DOHH2 (cell line): ENCODE measurements at regions not wholly inside any gene's neighbourhood (a gene's known extent, or its start where the extent isn't known, plus 50 kb on each side); places are given as distances from the start of the nearest gene placed in this dataset.

ENCODE experiments used
- H3F3A ChIP-seq: fragments of 200-600 bp; sonication (generic), shearing (Covaris generic); 2 replicates; pipeline ENCODE4 v1.6.0; 2016; ENCODE audit warnings: antibody characterized with exemption, mild to moderate bottlenecking; ENCODE audit not compliant: control insufficient read depth, insufficient read depth
- H3K27ac ChIP-seq: fragments of 200-600 bp; sonication (generic); 2 replicates; pipeline ENCODE4 v1.5.1; 2014; ENCODE audit warnings: low read depth, mild to moderate bottlenecking, low read length, moderate library complexity
- H3K27me3 ChIP-seq: fragments of 200-600 bp; sonication (generic); 2 replicates; pipeline ENCODE4 v1.6.1; 2014; ENCODE audit warnings: mild to moderate bottlenecking, low read length, mixed read lengths; ENCODE audit not compliant: control insufficient read depth
- H3K36me3 ChIP-seq: fragments of 200-600 bp; sonication (generic); 2 replicates; pipeline ENCODE4 v1.6.1; 2014; ENCODE audit warnings: mild to moderate bottlenecking, low read length, moderate library complexity, mixed read lengths; ENCODE audit not compliant: control insufficient read depth
- H3K4me1 ChIP-seq: fragments of 200-600 bp; sonication (generic); 2 replicates; pipeline ENCODE4 v1.6.1; 2014; ENCODE audit warnings: mild to moderate bottlenecking, low read length, mixed read lengths; ENCODE audit not compliant: control insufficient read depth
- H3K4me2 ChIP-seq: fragments of 200-600 bp; sonication (generic); 2 replicates; pipeline ENCODE4 v1.6.0; 2014; ENCODE audit warnings: mild to moderate bottlenecking, low read length, moderate library complexity
- H3K4me3 ChIP-seq: fragments of 200-600 bp; sonication (generic); 2 replicates; pipeline ENCODE4 v1.5.1; 2014; ENCODE audit warnings: mild to moderate bottlenecking, low read length, mixed read lengths
- H3K79me2 ChIP-seq: fragments of 200-600 bp; sonication (generic); 2 replicates; pipeline ENCODE4 v1.6.1; 2014; ENCODE audit warnings: mild to moderate bottlenecking, low read length, mixed read lengths; ENCODE audit not compliant: control insufficient read depth
- H3K9me2 ChIP-seq: fragments of 200-600 bp; sonication (generic); replicated peaks from 2 replicates; pipeline ENCODE4 v1.6.1; 2014; ENCODE audit warnings: mild to moderate bottlenecking, low read length, mixed read lengths; ENCODE audit not compliant: control insufficient read depth
- H3K9me3 ChIP-seq: fragments of 200-600 bp; sonication (generic); 2 replicates; pipeline ENCODE4 v1.6.1; 2014; ENCODE audit warnings: antibody characterized with exemption, low read length, mixed read lengths; ENCODE audit not compliant: control insufficient read depth, insufficient read depth
- H4K20me1 ChIP-seq: fragments of 200-600 bp; sonication (generic); 2 replicates; pipeline ENCODE4 v1.6.0; 2014; ENCODE audit warnings: low read depth, mild to moderate bottlenecking, antibody characterized with exemption, low read length, moderate library complexity; ENCODE audit not compliant: control insufficient read depth, insufficient read depth
- EZH2phosphoT487 ChIP-seq: fragments of 200-600 bp; sonication (generic); IDR thresholded peaks from 2 replicates; pipeline ENCODE4 v1.6.1; 2017; ENCODE audit warnings: borderline replicate concordance, mild to moderate bottlenecking, antibody characterized with exemption, low read length, moderate library complexity, mixed read lengths
- TF ChIP-seq, protein P1 (sequence below): fragments of 200-600 bp; sonication (generic); IDR thresholded peaks from one replicate; pipeline ENCODE4 v1.5.1; 2014; ENCODE audit warnings: antibody characterized with exemption, mild to moderate bottlenecking, low read depth, low read length; ENCODE audit not compliant: poor library complexity, severe bottlenecking

DNA sequence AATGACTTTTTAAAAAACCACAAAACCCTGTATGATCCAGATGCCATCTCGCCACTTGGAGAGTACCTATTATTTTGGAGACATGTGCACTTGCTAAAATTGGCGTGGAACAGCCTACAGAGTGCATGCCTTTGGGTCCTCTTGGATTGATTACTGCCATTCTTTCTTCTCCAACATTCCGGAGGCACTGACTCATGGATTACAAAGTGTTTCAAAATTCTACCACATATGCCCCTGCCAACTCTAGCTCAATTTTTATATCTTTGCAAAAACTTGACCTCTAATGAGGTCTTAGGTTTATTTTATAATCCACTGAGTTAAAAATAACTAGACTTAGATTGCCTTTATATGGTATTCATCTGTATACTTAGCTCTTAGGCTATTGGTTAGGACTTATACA is 55.8 kb upstream of the KIF5B start:
- Histone ChIP-seq H3K9me2 (no peaks in the 10 kb centered on the region), H3K27me3 (no peaks in the 10 kb centered on the region), H3K4me3 (no peak overlapping the region), H3K27ac (no peak overlapping the region), H3K4me2 (no peak overlapping the region), H3K4me1 (no peaks in the 10 kb centered on the region), H3K79me2 (no peaks in the 10 kb centered on the region), H4K20me1 (no peaks in the 10 kb centered on the region), H3F3A (no peaks in the 10 kb centered on the region), H3K9me3 (no peaks in the 10 kb centered on the region), H3K36me3 (no peaks in the 10 kb centered on the region)
- TF ChIP-seq EZH2phosphoT487: no peak
- TF ChIP-seq, protein P1, sequence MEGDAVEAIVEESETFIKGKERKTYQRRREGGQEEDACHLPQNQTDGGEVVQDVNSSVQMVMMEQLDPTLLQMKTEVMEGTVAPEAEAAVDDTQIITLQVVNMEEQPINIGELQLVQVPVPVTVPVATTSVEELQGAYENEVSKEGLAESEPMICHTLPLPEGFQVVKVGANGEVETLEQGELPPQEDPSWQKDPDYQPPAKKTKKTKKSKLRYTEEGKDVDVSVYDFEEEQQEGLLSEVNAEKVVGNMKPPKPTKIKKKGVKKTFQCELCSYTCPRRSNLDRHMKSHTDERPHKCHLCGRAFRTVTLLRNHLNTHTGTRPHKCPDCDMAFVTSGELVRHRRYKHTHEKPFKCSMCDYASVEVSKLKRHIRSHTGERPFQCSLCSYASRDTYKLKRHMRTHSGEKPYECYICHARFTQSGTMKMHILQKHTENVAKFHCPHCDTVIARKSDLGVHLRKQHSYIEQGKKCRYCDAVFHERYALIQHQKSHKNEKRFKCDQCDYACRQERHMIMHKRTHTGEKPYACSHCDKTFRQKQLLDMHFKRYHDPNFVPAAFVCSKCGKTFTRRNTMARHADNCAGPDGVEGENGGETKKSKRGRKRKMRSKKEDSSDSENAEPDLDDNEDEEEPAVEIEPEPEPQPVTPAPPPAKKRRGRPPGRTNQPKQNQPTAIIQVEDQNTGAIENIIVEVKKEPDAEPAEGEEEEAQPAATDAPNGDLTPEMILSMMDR: no peak

DNA sequence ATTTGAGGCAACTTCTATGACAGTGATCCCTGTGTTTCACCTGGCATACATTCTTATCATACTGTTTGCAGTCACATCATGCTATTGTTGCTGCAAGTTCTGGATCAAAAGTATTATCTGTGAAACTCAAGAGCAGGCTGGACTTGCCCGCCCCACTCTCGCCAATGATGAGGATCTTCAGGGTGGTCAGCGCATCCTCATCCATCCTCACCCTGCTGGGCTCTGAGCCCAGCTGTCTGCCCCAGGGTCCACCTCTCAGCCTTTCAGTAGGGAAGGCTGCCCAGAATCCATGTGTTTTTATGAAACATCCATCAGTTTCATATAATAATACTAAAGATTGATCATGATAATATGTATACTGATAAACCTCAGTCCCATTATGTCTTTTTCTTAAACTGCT is 55.4 kb upstream of the KIF5B start:
- no peaks in the 10 kb centered on the region for H3K27me3 ChIP-seq
- no peak overlapping the region for H3K4me2 ChIP-seq
- no peaks in the 10 kb centered on the region for H4K20me1 ChIP-seq
- no peak overlapping the region for H3K27ac ChIP-seq
- H3K79me2 ChIP-seq: no peaks in the 10 kb centered on the region
- H3K4me3 ChIP-seq: no peak overlapping the region
- H3K4me1 ChIP-seq: no peaks in the 10 kb centered on the region
- H3K9me3 ChIP-seq: no peaks in the 10 kb centered on the region
- no peaks in the 10 kb centered on the region for H3K36me3 ChIP-seq
- no peaks in the 10 kb centered on the region for H3K9me2 ChIP-seq
- TF ChIP-seq EZH2phosphoT487: no peak
- TF ChIP-seq, protein P1: no peak
- no peaks in the 10 kb centered on the region for H3F3A ChIP-seq

DNA sequence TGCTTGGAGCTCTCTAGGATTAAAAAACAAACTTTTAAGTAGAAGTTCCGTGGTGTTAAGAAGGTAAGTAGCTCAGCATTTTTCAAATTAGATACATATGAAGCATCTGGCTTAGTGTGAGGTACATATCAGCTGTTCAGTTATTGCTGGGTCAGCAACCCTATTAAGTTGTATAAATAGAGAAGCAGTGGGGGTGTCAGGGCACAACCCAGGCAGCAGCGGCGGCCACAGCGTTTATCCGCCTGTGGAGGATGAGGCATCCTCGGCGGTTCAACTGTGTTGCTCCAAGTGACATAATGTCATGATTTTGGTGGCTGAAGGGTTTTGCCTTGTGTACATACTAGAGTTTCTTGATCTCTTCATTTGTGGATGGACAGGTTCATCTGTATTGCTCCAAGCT is 54.6 kb upstream of the KIF5B start:
- no peak overlapping the region for H3K4me2 ChIP-seq
- no peak for TF ChIP-seq EZH2phosphoT487
- TF ChIP-seq, protein P1: no peak
- no peaks in the 10 kb centered on the region for H4K20me1 ChIP-seq

DNA sequence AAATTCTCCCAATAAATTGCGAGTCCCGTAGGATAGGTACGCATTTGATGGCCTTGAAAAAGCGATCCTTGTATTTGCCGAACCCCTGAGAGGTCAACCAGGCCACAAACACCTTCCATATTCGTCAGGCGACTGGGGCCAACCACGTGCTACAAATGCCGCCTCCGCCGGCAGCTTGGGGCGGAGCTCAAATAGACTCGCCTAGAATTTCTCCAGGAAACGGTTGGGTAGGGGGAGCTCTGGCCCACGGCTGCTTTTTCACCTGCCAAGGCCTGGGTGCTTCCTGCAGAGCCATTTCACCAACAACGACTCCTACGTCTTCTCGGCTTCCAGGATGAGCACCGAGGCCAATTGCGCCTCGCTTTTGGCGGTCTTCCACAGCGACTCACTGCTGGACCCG is 53.4 kb upstream of the KIF5B start:
- TF ChIP-seq, protein P1: no peak
- TF ChIP-seq EZH2phosphoT487: no peak
- Histone ChIP-seq H3K27ac (no peak overlapping the region), H3K9me2 (no peaks in the 10 kb centered on the region), H3K4me1 (no peaks in the 10 kb centered on the region), H3F3A (no peaks in the 10 kb centered on the region), H3K4me3 (no peak overlapping the region), H3K36me3 (no peaks in the 10 kb centered on the region), H3K79me2 (no peaks in the 10 kb centered on the region), H3K4me2 (no peak overlapping the region), H3K9me3 (no peaks in the 10 kb centered on the region), H3K27me3 (no peaks in the 10 kb centered on the region), H4K20me1 (no peaks in the 10 kb centered on the region)

More for the DNA sequence above, 54.6 kb upstream of the KIF5B start:
- Histone ChIP-seq H3K27ac (no peak overlapping the region), H3K36me3 (no peaks in the 10 kb centered on the region), H3K9me3 (no peaks in the 10 kb centered on the region), H3K9me2 (no peaks in the 10 kb centered on the region), H3F3A (no peaks in the 10 kb centered on the region), H3K27me3 (no peaks in the 10 kb centered on the region), H3K4me3 (no peak overlapping the region), H3K79me2 (no peaks in the 10 kb centered on the region), H3K4me1 (no peaks in the 10 kb centered on the region)
